Loucy (cell line): ENCODE measurements at regions not wholly inside any gene's neighbourhood (a gene's known extent, or its start where the extent isn't known, plus 50 kb on each side); places are given as distances from the start of the nearest gene placed in this dataset.

Source experiments
- H2AFZ ChIP-seq: fragments of 200-600 bp; sonication (generic); 2 replicates; pipeline ENCODE4 v1.6.0; 2016; ENCODE audit warnings: antibody characterized with exemption, mild to moderate bottlenecking, low read length, moderate library complexity
- H3F3A ChIP-seq: fragments of 200-600 bp; 2 replicates; pipeline ENCODE4 v1.6.0; 2016; ENCODE audit warnings: antibody characterized with exemption, low read depth, mild to moderate bottlenecking
- H3K27me3 ChIP-seq: fragments of 200-600 bp; sonication (generic); 2 replicates; pipeline ENCODE4 v1.6.1; 2014; ENCODE audit warnings: low read length, mild to moderate bottlenecking; ENCODE audit not compliant: insufficient read depth, poor library complexity, severe bottlenecking
- H3K36me3 ChIP-seq: fragments of 200-600 bp; sonication (generic); 2 replicates; pipeline ENCODE4 v1.6.1; 2016; ENCODE audit warnings: low read length; ENCODE audit not compliant: insufficient read depth
- H3K4me1 ChIP-seq: fragments of 200-600 bp; sonication (generic); 2 replicates; pipeline ENCODE4 v1.5.1; 2014; ENCODE audit warnings: low read length, mild to moderate bottlenecking; ENCODE audit not compliant: insufficient read depth, poor library complexity, severe bottlenecking
- H3K4me2 ChIP-seq: fragments of 200-600 bp; sonication (generic); 2 replicates; pipeline ENCODE4 v1.6.0; 2014; ENCODE audit warnings: antibody characterized with exemption, low read length, low read depth, mild to moderate bottlenecking; ENCODE audit not compliant: poor library complexity, severe bottlenecking
- H3K4me3 ChIP-seq: fragments of 200-600 bp; sonication (generic); 2 replicates; pipeline ENCODE4 v1.5.1; 2014; ENCODE audit warnings: low read length, mild to moderate bottlenecking, mixed read lengths; ENCODE audit not compliant: poor library complexity, severe bottlenecking
- H3K79me2 ChIP-seq: fragments of 200-600 bp; sonication (generic); 2 replicates; pipeline ENCODE4 v1.6.1; 2014; ENCODE audit warnings: low read length; ENCODE audit not compliant: insufficient read depth
- H3K9ac ChIP-seq: fragments of 200-600 bp; sonication (generic); 2 replicates; pipeline ENCODE4 v1.6.0; 2014; ENCODE audit warnings: mild to moderate bottlenecking, low read depth, low read length, moderate library complexity; ENCODE audit not compliant: poor library complexity, severe bottlenecking
- H3K9me2 ChIP-seq: fragments of 200-600 bp; sonication (generic); replicated peaks from 2 replicates; pipeline ENCODE4 v1.6.1; 2016; ENCODE audit warnings: low read depth, low read length, mixed read lengths
- H3K9me3 ChIP-seq: fragments of 200-600 bp; sonication (generic); 2 replicates; pipeline ENCODE4 v1.6.1; 2014; ENCODE audit warnings: mild to moderate bottlenecking, antibody characterized with exemption, low read length, low read depth; ENCODE audit not compliant: insufficient read depth
- H4K20me1 ChIP-seq: fragments of 200-600 bp; sonication (generic); 2 replicates; pipeline ENCODE4 v1.6.0; 2014; ENCODE audit warnings: antibody characterized with exemption, low read length, mild to moderate bottlenecking; ENCODE audit not compliant: insufficient read depth, poor library complexity, severe bottlenecking
- CTCF ChIP-seq: fragments of 200-600 bp; sonication (generic); conservative IDR thresholded peaks from 2 replicates; pipeline ENCODE4 v1.5.1; 2014; ENCODE audit warnings: mild to moderate bottlenecking, antibody characterized with exemption, low read length
- EZH2phosphoT487 ChIP-seq: fragments of 200-600 bp; IDR thresholded peaks from 2 replicates; pipeline ENCODE4 v1.6.1; 2018; ENCODE audit warnings: antibody characterized with exemption, mild to moderate bottlenecking, moderate library complexity, borderline replicate concordance

GRCh38 chr6:156688620-156688971 is 88.6 kb upstream of the ARID1B start:
- no peak for TF ChIP-seq EZH2phosphoT487
- TF ChIP-seq CTCF: no peak
- H2AFZ ChIP-seq: no peak overlapping the region
- no peak overlapping the region for H3K4me2 ChIP-seq

GRCh38 chr6:156687789-156688619 is 89.2 kb upstream of the ARID1B start:
- peak overlapping the region; percentile 78 for H3K4me2 ChIP-seq
- 0 out of 2 replicates have a peak, but pooled peaks cover 4% of the 10 kb centered on the region for H3F3A ChIP-seq
- peak overlapping the region; percentile 79 for H3K9ac ChIP-seq
- H3K27me3 ChIP-seq: no peaks in the 10 kb centered on the region
- no peaks in the 10 kb centered on the region for H3K79me2 ChIP-seq
- H3K4me3 ChIP-seq: peak overlapping the region; percentile 88
- no peaks in the 10 kb centered on the region for H3K9me2 ChIP-seq
- H2AFZ ChIP-seq: peak overlapping the region; percentile 98
- H4K20me1 ChIP-seq: no peaks in the 10 kb centered on the region
- no peaks in the 10 kb centered on the region for H3K9me3 ChIP-seq
- H3K4me1 ChIP-seq: peaks cover 19% of the 10 kb centered on the region
- H3K36me3 ChIP-seq: no peaks in the 10 kb centered on the region
- TF ChIP-seq EZH2phosphoT487 (no peak), CTCF (no peak)

More at GRCh38 chr6:156688620-156688971, 88.6 kb upstream of the ARID1B start:
- H3K36me3 ChIP-seq: no peaks in the 10 kb centered on the region
- no peaks in the 10 kb centered on the region for H3K9me3 ChIP-seq
- no peak overlapping the region for H3K9ac ChIP-seq
- H3F3A ChIP-seq: 0 out of 2 replicates have a peak, but pooled peaks cover 4% of the 10 kb centered on the region
- H3K79me2 ChIP-seq: no peaks in the 10 kb centered on the region
- no peak overlapping the region for H3K4me3 ChIP-seq
- H3K4me1 ChIP-seq: peaks cover 19% of the 10 kb centered on the region
- H4K20me1 ChIP-seq: no peaks in the 10 kb centered on the region
- H3K9me2 ChIP-seq: no peaks in the 10 kb centered on the region
- H3K27me3 ChIP-seq: no peaks in the 10 kb centered on the region

- Histone ChIP-seq H3K27me3 (no peaks in the 10 kb centered on the region), H3K4me3 (peak overlapping the region; percentile 88), H3K4me1 (peaks cover 19% of the 10 kb centered on the region), H3K9me2 (no peaks in the 10 kb centered on the region), H2AFZ (peak overlapping the region; percentile 98), H3K79me2 (no peaks in the 10 kb centered on the region), H3K9ac (peak overlapping the region; percentile 98), H3K36me3 (no peaks in the 10 kb centered on the region), H3K9me3 (no peaks in the 10 kb centered on the region), H4K20me1 (no peaks in the 10 kb centered on the region), H3F3A (0 out of 2 replicates have a peak, but pooled peaks cover 4% of the 10 kb centered on the region), H3K4me2 (peak overlapping the region; percentile 90)
- TF ChIP-seq CTCF (no peak), EZH2phosphoT487 (no peak)
These were observed 90.0 kb upstream of the ARID1B start for GRCh38 chr6:156686995-156687788.
